Suprapubic skin (tissue), 4 donors: ENCODE measurements at regions not wholly inside any gene's neighbourhood (a gene's known extent, or its start where the extent isn't known, plus 50 kb on each side); places are given as distances from the start of the nearest gene placed in this dataset.

Experiments used
- CTCF ChIP-seq, 2 donors: fragments of 200-600 bp in 1 of 2; fragments of 450-650 bp in 1 of 2; sonication (generic) in 1 of 2; IDR thresholded peaks; one replicate each; pipeline ENCODE4 v1.5.1; 2016 to 2019; ENCODE audit warnings: antibody characterized with exemption in 2 of 2, mild to moderate bottlenecking in 1 of 2, moderate library complexity in 1 of 2
- POLR2A ChIP-seq, 2 donors: fragments of 450-650 bp; IDR thresholded peaks; one replicate each; pipeline ENCODE4 v1.6.1; 2017; ENCODE audit warnings: antibody characterized with exemption in 2 of 2, mild to moderate bottlenecking in 2 of 2, moderate library complexity in 2 of 2
- POLR2AphosphoS5 ChIP-seq, 3 donors: sonication (generic); formaldehyde crosslinking; IDR thresholded peaks; one replicate each; pipeline ENCODE4 v1.6.1; 2017; ENCODE audit warnings: antibody characterized with exemption in 3 of 3

GRCh38 chr5:1706021-1706420, 93.6 kb downstream of the MRPL36 start:
- no peak for TF ChIP-seq CTCF (IDR thresholded peaks at IDR 0.05)
- TF ChIP-seq POLR2A (IDR thresholded peaks at IDR 0.05), result no peak
- TF ChIP-seq POLR2AphosphoS5 (IDR thresholded peaks at IDR 0.05), result no peak
